GM23248 (cell line): ENCODE measurements at regions not wholly inside any gene's neighbourhood (a gene's known extent, or its start where the extent isn't known, plus 50 kb on each side); places are given as distances from the start of the nearest gene placed in this dataset.

ENCODE experiments used
- EZH2 ChIP-seq: fragments of 200-600 bp; sonication (generic); IDR thresholded peaks from 2 replicates; pipeline ENCODE4 v1.6.1; 2018; ENCODE audit warnings: antibody characterized with exemption, mild to moderate bottlenecking; ENCODE audit not compliant: insufficient read depth, poor library complexity, severe bottlenecking
- EZH2phosphoT487 ChIP-seq: fragments of 200-600 bp; sonication (generic); IDR thresholded peaks from 2 replicates; pipeline ENCODE4 v1.6.1; 2018; ENCODE audit warnings: antibody characterized with exemption, moderate library complexity, mild to moderate bottlenecking, low read depth; ENCODE audit not compliant: insufficient read depth

DNA sequence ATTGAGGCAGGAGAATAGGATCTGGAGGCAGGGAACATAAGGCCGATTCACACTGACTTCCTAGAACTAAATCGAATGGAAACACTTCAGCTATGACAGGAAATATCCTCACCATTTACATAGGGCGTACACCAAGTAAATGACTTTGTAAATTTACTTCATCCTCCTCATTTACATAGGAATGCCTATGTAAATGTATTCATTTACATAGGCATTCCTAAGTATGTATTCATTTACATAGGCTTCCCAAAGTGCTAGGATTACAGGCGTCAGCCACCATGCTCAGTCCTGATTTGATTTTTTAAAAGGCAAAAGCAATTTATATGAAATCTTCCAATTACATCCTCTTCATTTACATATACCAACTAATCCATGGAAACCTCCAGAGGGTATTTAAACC is 133.1 kb upstream of the RFC3 start:
- no peak for TF ChIP-seq EZH2phosphoT487
- no peak for TF ChIP-seq EZH2
